Right atrium auricular region (tissue), 2 donors: ENCODE measurements at regions not wholly inside any gene's neighbourhood (a gene's known extent, or its start where the extent isn't known, plus 50 kb on each side); places are given as distances from the start of the nearest gene placed in this dataset.

Experiments
- DNase-seq: peaks from one replicate; pipeline ENCODE4 v3.0.0-alpha.2; 2019; ENCODE audit warnings: low spot score
- H3K27ac ChIP-seq, 2 donors: fragments of 200-600 bp; sonication (generic); 1 replicate in 1 of 2; 2 replicates in 1 of 2; pipeline ENCODE4 v1.5.1; 2016 to 2019
- H3K27me3 ChIP-seq, 2 donors: fragments of 200-600 bp; sonication (generic); one replicate each; pipeline versions ENCODE4 v1.5.1 to v1.6.0; 2017 to 2019
- H3K36me3 ChIP-seq: fragments of 200-600 bp; sonication (generic); one replicate; pipeline ENCODE4 v1.5.1; 2016
- H3K4me1 ChIP-seq, 2 donors: fragments of 200-600 bp; sonication (generic); one replicate each; pipeline versions ENCODE4 v1.5.1 to v1.6.0; 2017 to 2019
- H3K4me3 ChIP-seq, 2 donors: fragments of 200-600 bp; sonication (generic); 1 replicate in 1 of 2; 2 replicates in 1 of 2; pipeline ENCODE4 v1.5.1; 2017 to 2019; ENCODE audit warnings: mild to moderate bottlenecking in 1 of 2, moderate library complexity in 1 of 2
- H3K9me3 ChIP-seq, 2 donors: fragments of 200-600 bp; sonication (generic); one replicate each; pipeline ENCODE4 v1.5.1; 2019
- TF ChIP-seq, protein P1 (sequence below), 2 donors: fragments of 200-600 bp; sonication (generic); IDR thresholded peaks; one replicate each; pipeline ENCODE4 v1.5.1; 2019; ENCODE audit warnings: antibody characterized with exemption in 2 of 2

- DNase-seq, result no peak
- Histone ChIP-seq H3K9me3 (no peaks in the 10 kb centered on the region), H3K27ac (no peak overlapping the region), H3K36me3 (no peaks in the 10 kb centered on the region), H3K4me1 (no peaks in the 10 kb centered on the region), H3K4me3 (no peak overlapping the region), H3K27me3 (no peaks in the 10 kb centered on the region)
- TF ChIP-seq, protein P1, sequence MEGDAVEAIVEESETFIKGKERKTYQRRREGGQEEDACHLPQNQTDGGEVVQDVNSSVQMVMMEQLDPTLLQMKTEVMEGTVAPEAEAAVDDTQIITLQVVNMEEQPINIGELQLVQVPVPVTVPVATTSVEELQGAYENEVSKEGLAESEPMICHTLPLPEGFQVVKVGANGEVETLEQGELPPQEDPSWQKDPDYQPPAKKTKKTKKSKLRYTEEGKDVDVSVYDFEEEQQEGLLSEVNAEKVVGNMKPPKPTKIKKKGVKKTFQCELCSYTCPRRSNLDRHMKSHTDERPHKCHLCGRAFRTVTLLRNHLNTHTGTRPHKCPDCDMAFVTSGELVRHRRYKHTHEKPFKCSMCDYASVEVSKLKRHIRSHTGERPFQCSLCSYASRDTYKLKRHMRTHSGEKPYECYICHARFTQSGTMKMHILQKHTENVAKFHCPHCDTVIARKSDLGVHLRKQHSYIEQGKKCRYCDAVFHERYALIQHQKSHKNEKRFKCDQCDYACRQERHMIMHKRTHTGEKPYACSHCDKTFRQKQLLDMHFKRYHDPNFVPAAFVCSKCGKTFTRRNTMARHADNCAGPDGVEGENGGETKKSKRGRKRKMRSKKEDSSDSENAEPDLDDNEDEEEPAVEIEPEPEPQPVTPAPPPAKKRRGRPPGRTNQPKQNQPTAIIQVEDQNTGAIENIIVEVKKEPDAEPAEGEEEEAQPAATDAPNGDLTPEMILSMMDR (IDR thresholded peaks at IDR 0.05), result no peak
Measured at GRCh38 chr9:20216438-20216837, 405.9 kb downstream of the MLLT3 start.

- DNase-seq, result no peak
- no peaks in the 10 kb centered on the region for H3K9me3 ChIP-seq
- H3K4me3 ChIP-seq, result no peak overlapping the region
- TF ChIP-seq, protein P1 (IDR thresholded peaks at IDR 0.05), result no peak
- H3K4me1 ChIP-seq, result no peaks in the 10 kb centered on the region
- no peaks in the 10 kb centered on the region for H3K36me3 ChIP-seq
- H3K27ac ChIP-seq, result no peak overlapping the region
- no peaks in the 10 kb centered on the region for H3K27me3 ChIP-seq
Measured at GRCh38 chr9:20215552-20215951, 406.7 kb downstream of the MLLT3 start.

- H3K4me3 ChIP-seq, result no peak overlapping the region
- H3K4me1 ChIP-seq, result no peaks in the 10 kb centered on the region
- H3K9me3 ChIP-seq, result no peaks in the 10 kb centered on the region
- no peaks in the 10 kb centered on the region for H3K36me3 ChIP-seq
- no peaks in the 10 kb centered on the region for H3K27me3 ChIP-seq
- DNase-seq, result no peak
- H3K27ac ChIP-seq, result no peak overlapping the region
- TF ChIP-seq, protein P1 (IDR thresholded peaks at IDR 0.05), result no peak
Measured at GRCh38 chr9:20212806-20213205, 409.5 kb downstream of the MLLT3 start.

DNA sequence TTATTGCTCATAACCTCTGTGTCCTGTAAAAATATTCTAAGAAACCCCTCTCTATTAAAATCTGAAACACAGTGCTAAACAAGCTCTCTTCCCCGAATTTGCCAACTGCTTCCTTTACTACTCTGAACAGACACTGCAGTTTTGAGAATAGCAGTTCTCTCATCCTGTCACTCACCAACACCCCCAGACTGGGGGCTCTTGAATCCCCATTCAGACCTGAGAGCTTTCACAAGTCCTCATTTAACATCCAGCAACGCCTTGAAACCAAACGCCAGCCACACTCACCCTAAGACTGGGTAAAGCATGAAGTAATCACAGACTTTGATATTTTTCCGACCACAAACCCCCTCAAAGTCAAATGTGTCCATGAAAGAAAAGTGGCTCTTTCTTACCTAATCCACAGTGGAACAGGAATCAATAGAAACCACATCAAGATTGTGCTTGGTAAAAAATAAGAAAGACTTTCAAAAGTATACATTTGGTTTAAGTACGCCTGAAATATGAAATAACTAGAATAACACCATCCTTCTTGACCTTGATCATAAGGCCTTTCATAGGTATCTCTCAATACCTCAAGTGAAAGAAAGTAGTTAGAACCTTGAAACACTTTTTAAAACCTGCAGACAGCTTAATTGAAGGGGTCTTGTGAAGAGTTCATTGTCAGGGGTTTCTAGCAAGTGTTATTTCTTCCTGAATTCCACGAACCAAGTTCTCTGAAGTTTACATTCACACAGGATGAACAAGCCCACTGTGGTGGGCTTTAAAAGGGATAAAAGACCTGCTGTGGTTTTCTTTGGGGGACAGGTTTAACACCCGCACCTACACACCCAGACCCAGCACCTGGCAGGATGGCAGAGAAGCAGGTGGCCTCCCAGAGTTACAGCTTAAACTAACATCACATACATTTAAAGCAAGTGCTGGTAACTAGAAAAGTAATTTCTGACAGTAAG, 412.6 kb downstream of the MLLT3 start:
- TF ChIP-seq, protein P1 (IDR thresholded peaks at IDR 0.05), result no peak
- Histone ChIP-seq H3K36me3 (no peaks in the 10 kb centered on the region), H3K27ac (no peak overlapping the region), H3K4me1 (no peaks in the 10 kb centered on the region), H3K4me3 (no peak overlapping the region), H3K27me3 (no peaks in the 10 kb centered on the region), H3K9me3 (no peaks in the 10 kb centered on the region)
- no peak for DNase-seq

- DNase-seq, result no peak
- Histone ChIP-seq H3K4me3 (no peak overlapping the region), H3K27ac (no peak overlapping the region), H3K4me1 (no peaks in the 10 kb centered on the region), H3K9me3 (no peaks in the 10 kb centered on the region), H3K36me3 (no peaks in the 10 kb centered on the region), H3K27me3 (no peaks in the 10 kb centered on the region)
- TF ChIP-seq, protein P1 (IDR thresholded peaks at IDR 0.05), result no peak
Measured at GRCh38 chr9:20208961-20209371, 413.3 kb downstream of the MLLT3 start.
